ENCODE measurements at regions not wholly inside any gene's neighbourhood (a gene's known extent, or its start where the extent isn't known, plus 50 kb on each side); places are given as distances from the start of the nearest gene placed in this dataset.

DNA sequence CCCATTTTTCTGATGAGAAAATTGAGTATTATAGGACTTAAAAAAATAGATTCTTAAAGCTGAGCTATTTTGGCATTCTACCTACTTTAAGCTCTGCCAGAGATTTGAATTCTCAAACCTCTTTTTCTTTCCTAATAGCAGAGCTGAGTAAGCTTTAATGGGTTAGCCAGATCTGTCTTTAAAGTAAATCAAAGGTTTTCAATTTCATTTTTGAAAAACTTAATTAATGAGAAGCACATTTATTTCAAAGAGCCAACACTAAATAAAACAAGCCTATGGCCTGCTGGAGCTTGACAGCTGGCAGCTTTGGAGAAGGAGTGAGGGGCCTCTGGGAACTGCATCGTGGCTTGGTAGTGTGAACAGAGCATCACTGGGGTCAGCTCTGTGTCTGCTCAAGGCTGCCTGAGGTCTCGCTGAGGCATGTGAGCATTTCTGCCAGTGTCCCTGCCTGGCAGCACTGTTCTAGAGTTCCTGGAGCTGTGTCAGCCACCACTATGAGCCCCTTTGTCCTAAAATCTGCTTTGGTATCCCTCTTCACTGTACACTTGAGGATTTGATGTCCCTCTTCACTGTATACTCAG is 50.4 kb upstream of the PRSS23 start:
- Histone ChIP-seq H3K79me2 (ENCODE audit: control insufficient read depth in 1 of 2, insufficient read depth in 2 of 2, low read length in 2 of 2) (no peaks in the 10 kb centered on the region), H3K36me3 (ENCODE audit: control insufficient read depth in 2 of 4, insufficient read depth in 4 of 4, low read length in 3 of 4) (no peaks in the 10 kb centered on the region), H2BK5ac (ENCODE audit: low read depth, low read length) (no peak overlapping the region), H3K79me1 (ENCODE audit: low read depth, low read length) (no peaks in the 10 kb centered on the region), H4K20me1 (replicated peaks in 1 of 2; ENCODE audit: control insufficient read depth in 1 of 2, insufficient read depth in 2 of 2, low read length in 2 of 2) (no peaks in the 10 kb centered on the region), H3K27me3 (replicated peaks in 1 of 4; ENCODE audit: control insufficient read depth in 3 of 4, extremely low read depth in 1 of 4, insufficient read depth in 3 of 4, low read length in 3 of 4) (no peaks in the 10 kb centered on the region), H4K5ac (ENCODE audit: insufficient read length, low read depth, low read length) (no peak overlapping the region), H2BK15ac (ENCODE audit: low read length) (no peak overlapping the region), H3K4me3 (ENCODE audit: extremely low read depth in 1 of 4, insufficient read depth in 2 of 4, low read depth in 3 of 4, low read length in 4 of 4) (no peak overlapping the region), H3K9ac (replicated peaks in 1 of 4; ENCODE audit: extremely low read depth in 1 of 4, low read depth in 3 of 4, low read length in 3 of 4) (0 out of 7 replicates have a peak overlapping the region, but pooled peaks of 1 of the 4 experiments have one; percentile 31), H3K4me2 (ENCODE audit: insufficient read depth in 1 of 2, low read depth in 2 of 2, low read length in 2 of 2) (no peak overlapping the region), H2AK5ac (ENCODE audit: low read depth, low read length) (no peak overlapping the region), H3K9me3 (ENCODE audit: insufficient read depth in 2 of 2, low read depth in 1 of 2, low read length in 1 of 2) (no peaks in the 10 kb centered on the region), H4K8ac (ENCODE audit: extremely low read depth, insufficient read depth, low read length) (no peak overlapping the region), H2BK20ac (ENCODE audit: low read length) (no peak overlapping the region), H3K56ac (replicated peaks; ENCODE audit: insufficient read length, low read depth, low read length) (no peak overlapping the region), H2BK120ac (replicated peaks; ENCODE audit: low read depth, low read length) (no peak overlapping the region), H2AFZ (ENCODE audit: low read length) (no peak overlapping the region), H3K14ac (ENCODE audit: insufficient read length) (no peak overlapping the region), H3K23ac (ENCODE audit: insufficient read length) (no peak overlapping the region), H2BK12ac (ENCODE audit: low read depth, low read length) (no peak overlapping the region), H3K4me1 (replicated peaks in 1 of 4; ENCODE audit: control insufficient read depth in 3 of 4, insufficient read depth in 4 of 4, low read length in 3 of 4) (no peaks in the 10 kb centered on the region), H3K4ac (replicated peaks; ENCODE audit: insufficient read length, low read depth, low read length) (no peak overlapping the region), H4K91ac (replicated peaks; ENCODE audit: insufficient read length, low read length) (no peak overlapping the region), H3K18ac (ENCODE audit: extremely low read depth, low read length) (no peak overlapping the region), H3K23me2 (ENCODE audit: low read depth, low read length) (no peaks in the 10 kb centered on the region), H3K27ac (ENCODE audit: low read depth, low read length) (no peak overlapping the region)
- ChIA-PET POLR2A (ENCODE audit: partially characterized antibody) (no interaction called here), CTCF (ENCODE audit: partially characterized antibody) (interaction anchor here (0.6 to 2.7 kb wide), 22 partner anchors 8 to 1803 kb away, joined by 3 to 14 read pairs (median 4); no protein-coding TSS in a partner anchor)
- WGBS, 2 experiments (ENCODE audit: extremely low coverage in 1 of 2, insufficient coverage in 1 of 2, insufficient read length in 1 of 2, insufficient replicate concordance in 2 of 2, low coverage in 1 of 2, low lambda C conversion rate in 2 of 2, missing lambda C conversion rate in 1 of 2): 100% methylated on average over 2 of the region's 2 CpGs; no CpG with 5 or more reads in 1 of the 2 experiments
- FAIRE-seq: no peak
- DNase-seq (ENCODE audit: low read depth in 1 of 2, low spot score in 2 of 2): no peak
- no peak for TF ChIP-seq JUND (IDR thresholded peaks at IDR 0.05; ENCODE audit: low read length)
- TF ChIP-seq KDM5A (IDR thresholded peaks at IDR 0.05; ENCODE audit: low read length): no peak
- no peak for TF ChIP-seq TEAD4 (IDR thresholded peaks at IDR 0.05; ENCODE audit: low read depth, low read length)
- TF ChIP-seq SIX5 (IDR thresholded peaks at IDR 0.05; ENCODE audit: low read depth, low read length): no peak
- TF ChIP-seq TBP (IDR thresholded peaks at IDR 0.05; ENCODE audit: low read depth, low read length): no peak
- no peak for TF ChIP-seq SP4 (IDR thresholded peaks at IDR 0.05; ENCODE audit: low read length)
- TF ChIP-seq RNF2 (IDR thresholded peaks at IDR 0.05; ENCODE audit: borderline replicate concordance, low read depth, low read length, missing control alignments, poor library complexity, severe bottlenecking): no peak
- TF ChIP-seq EGR1 (IDR thresholded peaks at IDR 0.05; ENCODE audit: borderline replicate concordance, low read depth, low read length): no peak
- TF ChIP-seq CBX5 (IDR thresholded peaks at IDR 0.05; ENCODE audit: low read depth, low read length): no peak
- no peak for TF ChIP-seq BACH1 (IDR thresholded peaks at IDR 0.05; ENCODE audit: low read length)
- TF ChIP-seq CEBPB (IDR thresholded peaks at IDR 0.05; ENCODE audit: low read depth, low read length): no peak
